WTC11 (cell line): ENCODE measurements at regions not wholly inside any gene's neighbourhood (a gene's known extent, or its start where the extent isn't known, plus 50 kb on each side); places are given as distances from the start of the nearest gene placed in this dataset.

Experiments used
- ATAC-seq: fragments of 200-7000 bp; cut with Tn5 transposase; 2 replicates; pipeline ENCODE4 v1.10.0; 2021; ENCODE audit warnings: mild to moderate bottlenecking, moderate library complexity
- CTCF ChIA-PET: fragments of 300-600 bp; sonication (Branson Sonifier 250); formaldehyde crosslinking; loops from one replicate; lab custom pipeline; 2021; ENCODE audit warnings: antibody characterized with exemption; lab: Charles Lee
- POLR2A ChIA-PET: fragments of 350-600 bp; sonication (Branson Sonifier 250); formaldehyde crosslinking; loops from one replicate; lab custom pipeline; 2021; ENCODE audit warnings: antibody characterized with exemption; lab: Charles Lee
- DNase-seq: peaks from one replicate; pipeline ENCODE4 v3.0.0; 2021; ENCODE audit warnings: low spot score
- H3K27ac Mint-ChIP-seq: 2 replicates; pipeline ENCODE4 v1.8.0; 2021; ENCODE audit warnings: mixed read lengths
- H3K27me3 Mint-ChIP-seq: 2 replicates; pipeline ENCODE4 v1.8.0; 2021; ENCODE audit warnings: low read depth, mild to moderate bottlenecking, moderate library complexity, mixed read lengths
- H3K36me3 Mint-ChIP-seq: 2 replicates; pipeline ENCODE4 v1.8.0; 2021; ENCODE audit warnings: mixed read lengths
- H3K4me1 Mint-ChIP-seq: 2 replicates; pipeline ENCODE4 v1.8.0; 2022; ENCODE audit warnings: mixed read lengths
- H3K4me3 Mint-ChIP-seq: 2 replicates; pipeline ENCODE4 v1.8.0; 2021; ENCODE audit warnings: mild to moderate bottlenecking, moderate library complexity, mixed read lengths
- H3K9me3 Mint-ChIP-seq: 2 replicates; pipeline ENCODE4 v1.8.0; 2021; ENCODE audit warnings: mixed read lengths
- AR ChIP-seq: fragments of 250-450 bp; sonication (Bioruptor Pico); IDR thresholded peaks from 2 replicates; pipeline ENCODE4 v1.9.0; 2021; ENCODE audit warnings: mild to moderate bottlenecking
- ATF3 ChIP-seq: sonication (generic); formaldehyde crosslinking; conservative IDR thresholded peaks from 2 replicates; pipeline ENCODE4 v1.8.1; 2022; ENCODE audit warnings: mild to moderate bottlenecking, missing genetic modification reagents
- CBFB ChIP-seq: sonication (generic); formaldehyde crosslinking; IDR thresholded peaks from 2 replicates; pipeline ENCODE4 v1.8.1; 2022; ENCODE audit warnings: mild to moderate bottlenecking, low read depth, missing genetic modification reagents
- CREB1 ChIP-seq: sonication (generic); formaldehyde crosslinking; IDR thresholded peaks from 2 replicates; pipeline ENCODE4 v1.8.0; 2023; ENCODE audit warnings: mild to moderate bottlenecking, missing genetic modification reagents
- E2F4 ChIP-seq: sonication (generic); formaldehyde crosslinking; IDR thresholded peaks from 2 replicates; pipeline ENCODE4 v1.8.1; 2022; ENCODE audit warnings: low read depth, mild to moderate bottlenecking, moderate library complexity, missing genetic modification reagents, borderline replicate concordance
- ETV6 ChIP-seq: sonication (generic); formaldehyde crosslinking; IDR thresholded peaks from 2 replicates; pipeline ENCODE4 v1.8.1; 2022; ENCODE audit warnings: mild to moderate bottlenecking, missing genetic modification reagents
- GTF2I ChIP-seq: fragments of 250-450 bp; sonication (Bioruptor Pico); conservative IDR thresholded peaks from 2 replicates; pipeline ENCODE4 v1.4.0; 2021; ENCODE audit warnings: mild to moderate bottlenecking
- KAT7 ChIP-seq: sonication (generic); formaldehyde crosslinking; IDR thresholded peaks from 2 replicates; pipeline ENCODE4 v1.8.1; 2023; ENCODE audit warnings: missing genetic modification reagents, mild to moderate bottlenecking, borderline replicate concordance
- NFATC4 ChIP-seq: fragments of 250-450 bp; sonication (Bioruptor Pico); IDR thresholded peaks from 2 replicates; pipeline ENCODE4 v1.9.0; 2021; ENCODE audit warnings: mild to moderate bottlenecking
- NR1H2 ChIP-seq: sonication (generic); formaldehyde crosslinking; IDR thresholded peaks from 2 replicates; pipeline ENCODE4 v1.9.0; 2021; ENCODE audit warnings: mild to moderate bottlenecking, moderate library complexity, missing genetic modification reagents
- NR2C2 ChIP-seq: sonication (generic); formaldehyde crosslinking; IDR thresholded peaks from 2 replicates; pipeline ENCODE4 v1.8.0; 2022; ENCODE audit warnings: mild to moderate bottlenecking, missing genetic modification reagents
- OVOL2 ChIP-seq: fragments of 250-450 bp; sonication (Bioruptor Pico); IDR thresholded peaks from 2 replicates; pipeline ENCODE4 v1.9.0; 2021; ENCODE audit warnings: mild to moderate bottlenecking, borderline replicate concordance
- RELA ChIP-seq: sonication (generic); formaldehyde crosslinking; IDR thresholded peaks from 2 replicates; pipeline ENCODE4 v1.8.1; 2022; ENCODE audit warnings: missing genetic modification reagents, mild to moderate bottlenecking, borderline replicate concordance
- TEAD1 ChIP-seq: sonication (generic); formaldehyde crosslinking; IDR thresholded peaks from 2 replicates; pipeline ENCODE4 v1.8.0; 2022; ENCODE audit warnings: mild to moderate bottlenecking, missing genetic modification reagents
- TEAD4 ChIP-seq: sonication (generic); formaldehyde crosslinking; IDR thresholded peaks from 2 replicates; pipeline ENCODE4 v1.8.0; 2022; ENCODE audit warnings: mild to moderate bottlenecking, missing genetic modification reagents
- TP53 ChIP-seq: sonication (generic); formaldehyde crosslinking; IDR thresholded peaks from 2 replicates; pipeline ENCODE4 v1.8.1; 2023; ENCODE audit warnings: mild to moderate bottlenecking, missing genetic modification reagents
- USF2 ChIP-seq: sonication (generic); formaldehyde crosslinking; IDR thresholded peaks from 2 replicates; pipeline ENCODE4 v1.8.1; 2023; ENCODE audit warnings: mild to moderate bottlenecking, missing genetic modification reagents, moderate library complexity
- ZBTB21 ChIP-seq: sonication (generic); formaldehyde crosslinking; IDR thresholded peaks from 2 replicates; pipeline ENCODE4 v1.8.1; 2023; ENCODE audit warnings: mild to moderate bottlenecking, missing genetic modification reagents, borderline replicate concordance
- ZNF219 ChIP-seq: sonication (generic); formaldehyde crosslinking; IDR thresholded peaks from 2 replicates; pipeline ENCODE4 v1.8.0; 2023; ENCODE audit warnings: missing genetic modification reagents, mild to moderate bottlenecking, borderline replicate concordance
- ZNF281 ChIP-seq: sonication (generic); formaldehyde crosslinking; IDR thresholded peaks from 2 replicates; pipeline ENCODE4 v1.8.0; 2023; ENCODE audit warnings: mild to moderate bottlenecking, missing genetic modification reagents
- ZNF396 ChIP-seq: fragments of 250-450 bp; sonication (Bioruptor Pico); IDR thresholded peaks from 2 replicates; pipeline ENCODE4 v1.8.0; 2021; ENCODE audit warnings: mild to moderate bottlenecking, moderate library complexity, borderline replicate concordance
- ZNF416 ChIP-seq: fragments of 250-450 bp; sonication (Bioruptor Pico); IDR thresholded peaks from 2 replicates; pipeline ENCODE4 v1.9.0; 2021; ENCODE audit warnings: mild to moderate bottlenecking, inconsistent platforms
- ZNF423 ChIP-seq: fragments of 250-450 bp; sonication (Bioruptor Pico); IDR thresholded peaks from 2 replicates; pipeline ENCODE4 v2.1.2; 2022; ENCODE audit warnings: mild to moderate bottlenecking, moderate library complexity
- ZNF671 ChIP-seq: fragments of 250-450 bp; sonication (Bioruptor Pico); IDR thresholded peaks from 2 replicates; pipeline ENCODE4 v1.8.0; 2021; ENCODE audit warnings: mild to moderate bottlenecking
- TF ChIP-seq, protein P1 (sequence below): fragments of 250-450 bp; sonication (Bioruptor Pico); IDR thresholded peaks from 2 replicates; pipeline ENCODE4 v2.1.2; 2022; ENCODE audit warnings: mild to moderate bottlenecking, moderate library complexity
- TF ChIP-seq, protein P2 (sequence below): sonication (generic); formaldehyde crosslinking; IDR thresholded peaks from 2 replicates; pipeline ENCODE4 v1.8.0; 2023; ENCODE audit warnings: missing genetic modification reagents

GRCh38 chr11:82601711-82602110 is 132.0 kb downstream of the FAM181B start:
- 0 out of 2 replicates have a peak, but pooled peaks cover 4% of the 10 kb centered on the region for H3K4me1 Mint-ChIP-seq
- H3K27me3 Mint-ChIP-seq = no peaks in the 10 kb centered on the region
- H3K36me3 Mint-ChIP-seq = no peaks in the 10 kb centered on the region
- ATAC-seq (no peak), DNase-seq (no peak)
- CTCF ChIA-PET = interaction anchor here (1.7 kb wide), 1 partner anchor 107 kb away, joined by 4 read pairs; no protein-coding TSS in a partner anchor
- TF ChIP-seq ATF3 (CRISPR knock-in tag) (no peak), ZNF396 (no peak), TP53 (CRISPR knock-in tag) (no peak), RELA (CRISPR knock-in tag) (no peak), ZNF416 (CRISPR knock-in tag) (no peak), ZNF281 (no peak), AR (CRISPR knock-in tag) (no peak), USF2 (no peak), NFATC4 (no peak), CBFB (CRISPR knock-in tag) (no peak), KAT7 (CRISPR knock-in tag) (no peak)
- H3K9me3 Mint-ChIP-seq = no peaks in the 10 kb centered on the region
- no peak overlapping the region for H3K4me3 Mint-ChIP-seq
- H3K27ac Mint-ChIP-seq = no peak overlapping the region
- POLR2A ChIA-PET = no interaction called here

GRCh38 chr11:82599836-82600235 is 133.8 kb downstream of the FAM181B start:
- 0 out of 2 replicates have a peak, but pooled peaks cover 4% of the 10 kb centered on the region for H3K4me1 Mint-ChIP-seq
- H3K27me3 Mint-ChIP-seq = no peaks in the 10 kb centered on the region
- POLR2A ChIA-PET = no interaction called here
- no peaks in the 10 kb centered on the region for H3K36me3 Mint-ChIP-seq
- ATAC-seq (no peak), DNase-seq (no peak)
- CTCF ChIA-PET = interaction anchor here (1.1 to 1.4 kb wide), 3 partner anchors 96 to 105 kb away, joined by 3 to 4 read pairs (median 4); no protein-coding TSS in a partner anchor
- no peaks in the 10 kb centered on the region for H3K9me3 Mint-ChIP-seq
- H3K4me3 Mint-ChIP-seq = no peak overlapping the region
- H3K27ac Mint-ChIP-seq = no peak overlapping the region
- no peak for TF ChIP-seq ZNF416 (CRISPR knock-in tag)
- no peak for TF ChIP-seq TEAD4 (CRISPR knock-in tag)
- no peak for TF ChIP-seq ZNF671
- TF ChIP-seq ETV6 (CRISPR knock-in tag) = no peak
- TF ChIP-seq, protein P1, sequence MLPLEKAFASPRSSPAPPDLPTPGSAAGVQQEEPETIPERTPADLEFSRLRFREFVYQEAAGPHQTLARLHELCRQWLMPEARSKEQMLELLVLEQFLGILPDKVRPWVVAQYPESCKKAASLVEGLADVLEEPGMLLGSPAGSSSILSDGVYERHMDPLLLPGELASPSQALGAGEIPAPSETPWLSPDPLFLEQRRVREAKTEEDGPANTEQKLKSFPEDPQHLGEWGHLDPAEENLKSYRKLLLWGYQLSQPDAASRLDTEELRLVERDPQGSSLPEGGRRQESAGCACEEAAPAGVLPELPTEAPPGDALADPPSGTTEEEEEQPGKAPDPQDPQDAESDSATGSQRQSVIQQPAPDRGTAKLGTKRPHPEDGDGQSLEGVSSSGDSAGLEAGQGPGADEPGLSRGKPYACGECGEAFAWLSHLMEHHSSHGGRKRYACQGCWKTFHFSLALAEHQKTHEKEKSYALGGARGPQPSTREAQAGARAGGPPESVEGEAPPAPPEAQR (CRISPR knock-in tag) = no peak
- TF ChIP-seq ZNF423 (CRISPR knock-in tag) = no peak
- TF ChIP-seq, protein P2, sequence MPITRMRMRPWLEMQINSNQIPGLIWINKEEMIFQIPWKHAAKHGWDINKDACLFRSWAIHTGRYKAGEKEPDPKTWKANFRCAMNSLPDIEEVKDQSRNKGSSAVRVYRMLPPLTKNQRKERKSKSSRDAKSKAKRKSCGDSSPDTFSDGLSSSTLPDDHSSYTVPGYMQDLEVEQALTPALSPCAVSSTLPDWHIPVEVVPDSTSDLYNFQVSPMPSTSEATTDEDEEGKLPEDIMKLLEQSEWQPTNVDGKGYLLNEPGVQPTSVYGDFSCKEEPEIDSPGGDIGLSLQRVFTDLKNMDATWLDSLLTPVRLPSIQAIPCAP = no peak
- TF ChIP-seq E2F4 (CRISPR knock-in tag) = no peak
- TF ChIP-seq ZNF219 (CRISPR knock-in tag) = no peak
- TF ChIP-seq USF2 = no peak
- no peak for TF ChIP-seq OVOL2 (CRISPR knock-in tag)
- no peak for TF ChIP-seq TP53 (CRISPR knock-in tag)
- TF ChIP-seq ZBTB21 (CRISPR knock-in tag) = no peak
- no peak for TF ChIP-seq NR1H2
- no peak for TF ChIP-seq GTF2I (CRISPR knock-in tag)
- no peak for TF ChIP-seq NR2C2 (CRISPR knock-in tag)
- no peak for TF ChIP-seq CREB1 (CRISPR knock-in tag)
- no peak for TF ChIP-seq TEAD1 (CRISPR knock-in tag)
- no peak for TF ChIP-seq KAT7 (CRISPR knock-in tag)
